Natural killer cell (primary cell): ENCODE measurements at regions not wholly inside any gene's neighbourhood (a gene's known extent, or its start where the extent isn't known, plus 50 kb on each side); places are given as distances from the start of the nearest gene placed in this dataset.

Experiments
- ATAC-seq, 3 donors: fragments of 150-1000 bp in 2 of 3; fragments of 200-7000 bp in 1 of 3; cut with Tn5 transposase; 1 replicate in 1 of 3; 2 replicates in 2 of 3; pipeline ENCODE4 v1.10.0; 2021; ENCODE audit warnings: mild to moderate bottlenecking in 2 of 3, moderate library complexity in 2 of 3
- DNase-seq, 2 donors: peaks; one replicate each; pipeline versions ENCODE4 v3.0.0 to v3.0.0-alpha.2; 2013 to 2021; ENCODE audit warnings: mixed read lengths in 1 of 2
- H3K27ac ChIP-seq: one replicate; pipeline ENCODE4 v1.5.1; 2013; ENCODE audit warnings: mild to moderate bottlenecking, low read length
- H3K27me3 ChIP-seq: one replicate; pipeline ENCODE4 v1.6.1; 2013; ENCODE audit warnings: low read length; ENCODE audit not compliant: control insufficient read depth, insufficient read depth
- H3K36me3 ChIP-seq: one replicate; pipeline ENCODE4 v1.6.1; 2013; ENCODE audit warnings: low read length; ENCODE audit not compliant: control insufficient read depth, insufficient read depth
- H3K4me1 ChIP-seq: one replicate; pipeline ENCODE4 v1.6.1; 2013; ENCODE audit warnings: low read length; ENCODE audit not compliant: control insufficient read depth, insufficient read depth
- H3K4me3 ChIP-seq: one replicate; pipeline ENCODE4 v1.5.1; 2013; ENCODE audit warnings: low read length
- H3K9me3 ChIP-seq: one replicate; pipeline ENCODE4 v1.6.1; 2013; ENCODE audit warnings: low read length; ENCODE audit not compliant: control insufficient read depth, insufficient read depth
- H3K27ac Mint-ChIP-seq, 2 donors: one replicate each; pipeline ENCODE4 v1.8.0; 2022; ENCODE audit warnings: mild to moderate bottlenecking in 2 of 2, mixed read lengths in 2 of 2, moderate library complexity in 1 of 2
- H3K27me3 Mint-ChIP-seq, 2 donors: one replicate each; pipeline ENCODE4 v1.8.0; 2022; ENCODE audit warnings: low read depth in 2 of 2, mixed read lengths in 2 of 2
- H3K36me3 Mint-ChIP-seq: one replicate; pipeline ENCODE4 v1.8.0; 2022; ENCODE audit warnings: mixed read lengths
- H3K4me1 Mint-ChIP-seq, 2 donors: one replicate each; pipeline ENCODE4 v1.8.0; 2022; ENCODE audit warnings: mixed read lengths in 2 of 2
- H3K4me3 Mint-ChIP-seq: one replicate; pipeline ENCODE4 v1.8.0; 2022; ENCODE audit warnings: mild to moderate bottlenecking, moderate library complexity, mixed read lengths
- H3K9me3 Mint-ChIP-seq, 2 donors: one replicate each; pipeline ENCODE4 v1.8.0; 2022; ENCODE audit warnings: mixed read lengths in 2 of 2
- CTCF ChIP-seq: fragments of 200-600 bp; IDR thresholded peaks from one replicate; pipeline ENCODE4 v1.8.0; 2022; ENCODE audit warnings: antibody characterized with exemption
- WGBS: methylation state at CpG from one replicate; pipeline ENCODE4 v1.1.7; 2013; ENCODE audit warnings: missing lambda C conversion rate; ENCODE audit not compliant: insufficient coverage; 5-methylcytosine and 5-hydroxymethylcytosine counted together
- intact Hi-C: fragments of 100-400 bp; cut with micrococcal nuclease; formaldehyde crosslinking; loops from one replicate; pipeline ENCODE4 v1.14.2; 2022

GRCh38 chr7:152989889-152990380, 230.4 kb downstream of the ACTR3B start:
- H3K9me3 ChIP-seq = no peaks in the 10 kb centered on the region
- Mint-ChIP-seq H3K27me3 (peaks cover 0 to 5% of the 10 kb centered on the region in 2 donors), H3K27ac (no peak overlapping the region), H3K9me3 (peaks cover 0 to 2% of the 10 kb centered on the region in 2 donors), H3K4me1 (no peaks in the 10 kb centered on the region), H3K36me3 (no peaks in the 10 kb centered on the region), H3K4me3 (no peak overlapping the region)
- WGBS = 58% methylated on average over 8 of the region's 8 CpGs
- H3K4me1 ChIP-seq = no peaks in the 10 kb centered on the region
- H3K4me3 ChIP-seq = no peak overlapping the region
- no peak for ATAC-seq
- H3K27me3 ChIP-seq = no peaks in the 10 kb centered on the region
- H3K36me3 ChIP-seq = no peaks in the 10 kb centered on the region
- intact Hi-C loops = no loop called here
- no peak for DNase-seq
- H3K27ac ChIP-seq = no peak overlapping the region
- TF ChIP-seq CTCF = no peak

- intact Hi-C loops = no loop called here
- H3K27ac Mint-ChIP-seq = no peak overlapping the region
- H3K9me3 ChIP-seq = peaks cover 6% of the 10 kb centered on the region
- H3K36me3 Mint-ChIP-seq = no peaks in the 10 kb centered on the region
- no peaks in the 10 kb centered on the region for H3K27me3 Mint-ChIP-seq
- H3K36me3 ChIP-seq = no peaks in the 10 kb centered on the region
- H3K4me1 Mint-ChIP-seq = no peaks in the 10 kb centered on the region
- no peak overlapping the region for H3K4me3 ChIP-seq
- no peaks in the 10 kb centered on the region for H3K27me3 ChIP-seq
- ATAC-seq = no peak
- H3K4me3 Mint-ChIP-seq = no peak overlapping the region
- no peaks in the 10 kb centered on the region for H3K4me1 ChIP-seq
- 85% methylated on average over 4 of the region's 4 CpGs for WGBS
- H3K9me3 Mint-ChIP-seq = peaks cover 0 to 4% of the 10 kb centered on the region in 2 donors
- TF ChIP-seq CTCF = no peak
- no peak overlapping the region for H3K27ac ChIP-seq
- no peak for DNase-seq
These were observed 238.9 kb downstream of the ACTR3B start for GRCh38 chr7:152998420-152998819.

GRCh38 chr7:153002115-153002514, 242.6 kb downstream of the ACTR3B start:
- intact Hi-C loops = no loop called here
- Mint-ChIP-seq H3K36me3 (no peaks in the 10 kb centered on the region), H3K27me3 (no peaks in the 10 kb centered on the region), H3K9me3 (peaks cover 0 to 4% of the 10 kb centered on the region in 2 donors), H3K4me1 (no peaks in the 10 kb centered on the region), H3K4me3 (no peak overlapping the region), H3K27ac (no peak overlapping the region)
- Histone ChIP-seq H3K27me3 (no peaks in the 10 kb centered on the region), H3K36me3 (no peaks in the 10 kb centered on the region), H3K27ac (no peak overlapping the region), H3K9me3 (peaks cover 6% of the 10 kb centered on the region), H3K4me1 (no peaks in the 10 kb centered on the region), H3K4me3 (no peak overlapping the region)
- no CpG with 5 or more reads among the region's 1 CpG for WGBS
- no peak for TF ChIP-seq CTCF
- DNase-seq (no peak), ATAC-seq (no peak)

- 93% methylated on average over 5 of the region's 5 CpGs for WGBS
These were observed 243.0 kb downstream of the ACTR3B start for GRCh38 chr7:153002572-153002971.

More at GRCh38 chr7:153002572-153002971, 243.0 kb downstream of the ACTR3B start:
- no peaks in the 10 kb centered on the region for H3K36me3 Mint-ChIP-seq
- intact Hi-C loops = no loop called here
- no peak overlapping the region for H3K27ac ChIP-seq
- TF ChIP-seq CTCF = no peak
- H3K36me3 ChIP-seq = no peaks in the 10 kb centered on the region
- no peak for DNase-seq
- no peaks in the 10 kb centered on the region for H3K27me3 ChIP-seq
- H3K4me1 ChIP-seq = no peaks in the 10 kb centered on the region
- peaks cover 6% of the 10 kb centered on the region for H3K9me3 ChIP-seq
- H3K27ac Mint-ChIP-seq = no peak overlapping the region
- H3K4me1 Mint-ChIP-seq = no peaks in the 10 kb centered on the region
- H3K4me3 Mint-ChIP-seq = no peak overlapping the region
- peaks cover 0 to 4% of the 10 kb centered on the region in 2 donors for H3K9me3 Mint-ChIP-seq
- no peak overlapping the region for H3K4me3 ChIP-seq
- no peak for ATAC-seq
- no peaks in the 10 kb centered on the region for H3K27me3 Mint-ChIP-seq
